Keratinocyte (primary cell): ENCODE measurements at regions not wholly inside any gene's neighbourhood (a gene's known extent, or its start where the extent isn't known, plus 50 kb on each side); places are given as distances from the start of the nearest gene placed in this dataset.

Source experiments
- DNase-seq: peaks from one replicate; pipeline ENCODE4 v3.0.0-alpha.2; 2011; ENCODE audit warnings: low read depth, missing footprints, low spot score
- FAIRE-seq: peaks from 2 replicates; lab custom pipeline; 2011; peaks lifted over from hg19 to GRCh38; lab: Jason Lieb, UNC
- H2AFZ ChIP-seq: 2 replicates; pipeline ENCODE4 v1.6.0; 2012; ENCODE audit warnings: low read length, control low read depth, inconsistent platforms; ENCODE audit not compliant: control insufficient read depth
- H3K27ac ChIP-seq: 2 replicates; pipeline ENCODE4 v1.5.1; 2011; ENCODE audit warnings: low read length; ENCODE audit not compliant: control insufficient read depth, insufficient read depth
- H3K27me3 ChIP-seq: 3 replicates; pipeline ENCODE4 v1.6.0; 2011; ENCODE audit warnings: low read length; ENCODE audit not compliant: control insufficient read depth, insufficient read depth; ENCODE audit errors: extremely low read depth
- H3K36me3 ChIP-seq, 2 experiments: 2 replicates in 1 of 2; 3 replicates in 1 of 2; pipeline ENCODE4 v1.5.1; 2011; ENCODE audit warnings: low read length in 2 of 2, mild to moderate bottlenecking in 1 of 2; ENCODE audit not compliant: control insufficient read depth in 2 of 2, insufficient read depth in 2 of 2; ENCODE audit errors: extremely low read depth in 1 of 2
- H3K4me1 ChIP-seq: 3 replicates; pipeline ENCODE4 v1.5.1; 2011; ENCODE audit warnings: low read length; ENCODE audit not compliant: control insufficient read depth, insufficient read depth; ENCODE audit errors: extremely low read depth
- H3K4me2 ChIP-seq: 3 replicates; pipeline ENCODE4 v1.6.0; 2011; ENCODE audit warnings: low read depth, low read length; ENCODE audit not compliant: control insufficient read depth, insufficient read depth; ENCODE audit errors: extremely low read depth
- H3K4me3 ChIP-seq, 3 experiments: fragments of 200-600 bp in 1 of 3; sonication (generic) in 1 of 3; 2 replicates in 2 of 3; 3 replicates in 1 of 3; pipeline ENCODE4 v1.5.1; 2011 to 2016; ENCODE audit warnings: low read length in 3 of 3, mild to moderate bottlenecking in 3 of 3, control low read depth in 2 of 3, inconsistent platforms in 1 of 3, low read depth in 1 of 3, mixed read lengths in 1 of 3, mixed run types in 1 of 3, moderate library complexity in 1 of 3; ENCODE audit not compliant: control insufficient read depth in 2 of 3, insufficient read depth in 2 of 3; ENCODE audit errors: extremely low read depth in 1 of 3
- H3K79me2 ChIP-seq: 2 replicates; pipeline ENCODE4 v1.6.0; 2012; ENCODE audit warnings: low read length; ENCODE audit not compliant: control insufficient read depth, insufficient read depth
- H3K9ac ChIP-seq: 3 replicates; pipeline ENCODE4 v1.6.0; 2011; ENCODE audit warnings: low read length; ENCODE audit not compliant: control insufficient read depth, insufficient read depth; ENCODE audit errors: extremely low read depth
- H3K9me1 ChIP-seq: 3 replicates; pipeline ENCODE4 v1.6.0; 2011; ENCODE audit warnings: low read length; ENCODE audit not compliant: control insufficient read depth, insufficient read depth; ENCODE audit errors: extremely low read depth
- H3K9me3 ChIP-seq: 2 replicates; pipeline ENCODE4 v1.5.1; 2012; ENCODE audit warnings: low read depth, low read length; ENCODE audit not compliant: control insufficient read depth
- H4K20me1 ChIP-seq: 3 replicates; pipeline ENCODE4 v1.6.0; 2011; ENCODE audit warnings: low read length; ENCODE audit not compliant: control insufficient read depth, insufficient read depth; ENCODE audit errors: extremely low read depth
- EZH2 ChIP-seq: IDR thresholded peaks from one replicate; pipeline ENCODE4 v1.6.1; 2012; ENCODE audit warnings: inconsistent platforms, mild to moderate bottlenecking, low read length, moderate library complexity
- dilution Hi-C: fragments of 300-500 bp; cut with MboI; formaldehyde crosslinking; loops from one replicate; pipeline ENCODE4 v1.7.0; 2020; ENCODE audit warnings: low sequenced_read_pairs; ENCODE audit not compliant: extremely low pct_ligation_motif_present
- TF ChIP-seq, protein P1 (sequence below), 3 experiments: IDR thresholded peaks in 1 of 3; conservative IDR thresholded peaks in 1 of 3; optimal IDR thresholded peaks in 1 of 3; 2 replicates in 2 of 3; 3 replicates in 1 of 3; pipeline versions ENCODE3 to v1.5.1; 2011; ENCODE audit warnings: low read length in 3 of 3, mild to moderate bottlenecking in 3 of 3, moderate library complexity in 2 of 3, control low read depth in 1 of 3, inconsistent platforms in 1 of 3; ENCODE audit not compliant: insufficient read depth in 2 of 3; ENCODE audit errors: extremely low read depth in 1 of 3

GRCh38 chr12:113759135-113759534 is 207.0 kb downstream of the RBM19 start:
- peaks cover 10% of the 10 kb centered on the region for H3K27me3 ChIP-seq
- H2AFZ ChIP-seq, result no peak overlapping the region
- H3K79me2 ChIP-seq, result no peaks in the 10 kb centered on the region
- no peak overlapping the region for H3K9ac ChIP-seq
- H3K36me3 ChIP-seq, result no peaks in the 10 kb centered on the region
- no peaks in the 10 kb centered on the region for H3K4me1 ChIP-seq
- no peak overlapping the region for H3K4me2 ChIP-seq
- no peaks in the 10 kb centered on the region for H3K9me1 ChIP-seq
- no peak for FAIRE-seq
- no peaks in the 10 kb centered on the region for H4K20me1 ChIP-seq
- H3K4me3 ChIP-seq, result no peak overlapping the region
- no peak overlapping the region for H3K27ac ChIP-seq
- dilution Hi-C loops, result no loop called here
- no peak for TF ChIP-seq EZH2
- TF ChIP-seq, protein P1, sequence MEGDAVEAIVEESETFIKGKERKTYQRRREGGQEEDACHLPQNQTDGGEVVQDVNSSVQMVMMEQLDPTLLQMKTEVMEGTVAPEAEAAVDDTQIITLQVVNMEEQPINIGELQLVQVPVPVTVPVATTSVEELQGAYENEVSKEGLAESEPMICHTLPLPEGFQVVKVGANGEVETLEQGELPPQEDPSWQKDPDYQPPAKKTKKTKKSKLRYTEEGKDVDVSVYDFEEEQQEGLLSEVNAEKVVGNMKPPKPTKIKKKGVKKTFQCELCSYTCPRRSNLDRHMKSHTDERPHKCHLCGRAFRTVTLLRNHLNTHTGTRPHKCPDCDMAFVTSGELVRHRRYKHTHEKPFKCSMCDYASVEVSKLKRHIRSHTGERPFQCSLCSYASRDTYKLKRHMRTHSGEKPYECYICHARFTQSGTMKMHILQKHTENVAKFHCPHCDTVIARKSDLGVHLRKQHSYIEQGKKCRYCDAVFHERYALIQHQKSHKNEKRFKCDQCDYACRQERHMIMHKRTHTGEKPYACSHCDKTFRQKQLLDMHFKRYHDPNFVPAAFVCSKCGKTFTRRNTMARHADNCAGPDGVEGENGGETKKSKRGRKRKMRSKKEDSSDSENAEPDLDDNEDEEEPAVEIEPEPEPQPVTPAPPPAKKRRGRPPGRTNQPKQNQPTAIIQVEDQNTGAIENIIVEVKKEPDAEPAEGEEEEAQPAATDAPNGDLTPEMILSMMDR (optimal IDR thresholded peaks at IDR 0.05 in 1 of 3, IDR thresholded peaks at IDR 0.05 in 1 of 3, conservative IDR thresholded peaks at IDR 0.05 in 1 of 3; ENCODE audit: extremely low read depth in 1 of 3, insufficient read depth in 2 of 3, low read length in 3 of 3), result no peak
- no peak for DNase-seq
- H3K9me3 ChIP-seq, result no peaks in the 10 kb centered on the region

DNA sequence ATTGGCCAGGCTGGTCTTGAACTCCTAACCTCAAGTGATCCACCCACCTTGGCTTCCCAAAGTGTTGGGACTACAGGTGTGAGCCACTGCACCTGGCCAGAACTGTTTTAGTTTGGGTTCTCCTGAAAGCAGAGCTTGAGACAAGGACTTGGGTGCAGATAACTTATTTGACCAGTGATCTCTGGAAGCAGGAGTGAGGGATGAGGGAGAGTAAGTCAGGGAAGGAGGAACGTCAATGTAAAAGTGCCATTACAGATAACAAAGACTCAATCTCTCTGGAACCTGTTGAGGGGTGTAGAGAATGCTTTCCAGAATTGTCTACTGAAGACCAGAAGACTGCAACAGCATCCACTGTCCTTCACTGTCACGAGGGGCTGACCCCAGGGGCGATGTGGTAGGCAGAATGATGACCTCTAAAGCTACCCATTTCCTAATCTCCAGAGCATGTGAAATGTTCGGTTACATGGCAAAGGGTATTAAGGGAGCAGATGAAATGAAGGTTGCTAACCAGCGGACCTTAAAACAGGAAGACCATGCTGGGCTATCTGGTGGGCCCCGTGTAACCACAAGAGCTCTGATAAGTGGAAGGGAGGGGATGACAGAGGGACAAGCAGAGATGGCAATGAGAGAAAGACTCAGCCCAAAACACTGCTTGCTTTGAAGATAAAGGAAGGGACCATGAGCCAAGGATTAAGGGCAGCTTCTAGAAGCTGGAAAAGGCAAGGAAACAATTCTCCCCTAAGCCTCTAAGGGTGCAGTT is 207.8 kb downstream of the RBM19 start:
- no peak for TF ChIP-seq EZH2
- TF ChIP-seq, protein P1 (optimal IDR thresholded peaks at IDR 0.05 in 1 of 3, IDR thresholded peaks at IDR 0.05 in 1 of 3, conservative IDR thresholded peaks at IDR 0.05 in 1 of 3; ENCODE audit: extremely low read depth in 1 of 3, insufficient read depth in 2 of 3, low read length in 3 of 3), result no peak
- Histone ChIP-seq H3K9me1 (no peaks in the 10 kb centered on the region), H3K4me3 (no peak overlapping the region), H3K79me2 (no peaks in the 10 kb centered on the region), H3K9me3 (no peaks in the 10 kb centered on the region), H3K4me2 (no peak overlapping the region), H3K4me1 (no peaks in the 10 kb centered on the region), H2AFZ (no peak overlapping the region), H4K20me1 (no peaks in the 10 kb centered on the region), H3K36me3 (no peaks in the 10 kb centered on the region), H3K27ac (no peak overlapping the region), H3K9ac (no peak overlapping the region), H3K27me3 (peaks cover 10% of the 10 kb centered on the region)
- dilution Hi-C loops, result no loop called here
- no peak for DNase-seq
- FAIRE-seq, result no peak
